Spleen (tissue), 7 donors: ENCODE measurements at regions not wholly inside any gene's neighbourhood (a gene's known extent, or its start where the extent isn't known, plus 50 kb on each side); places are given as distances from the start of the nearest gene placed in this dataset.

ENCODE experiments used
- CTCF ChIP-seq, 11 experiments: fragments of 200-600 bp in 7 of 11; fragments of 450-650 bp in 4 of 11; sonication (generic) in 4 of 11; IDR thresholded peaks in 8 of 11; conservative IDR thresholded peaks in 3 of 11; 1 replicate in 7 of 11; 2 replicates in 4 of 11; pipeline versions ENCODE4 v1.4.0 to v1.8.0; 2016 to 2021; ENCODE audit warnings: antibody characterized with exemption in 11 of 11, inconsistent platforms in 4 of 11, mild to moderate bottlenecking in 1 of 11
- POLR2A ChIP-seq, 3 donors: fragments of 450-650 bp; IDR thresholded peaks; one replicate each; pipeline ENCODE4 v1.5.1; 2017; ENCODE audit warnings: antibody characterized with exemption in 3 of 3, mild to moderate bottlenecking in 1 of 3
- POLR2AphosphoS5 ChIP-seq, 3 donors: sonication (generic); formaldehyde crosslinking; IDR thresholded peaks; one replicate each; pipeline ENCODE4 v1.5.1; 2017; ENCODE audit warnings: antibody characterized with exemption in 3 of 3
- donor health status: DM: no; HTN: no; CAD: no; lungs with moderate emphysema.
- donor health status: DM: no; HTN: no; CAD: no.
- donor health status: DM: no; HTN: no; CAD: no.

GRCh38 chr9:26710008-26710407 lies 182.6 kb downstream of the CAAP1 start:
- TF ChIP-seq CTCF (IDR thresholded peaks at IDR 0.05 in 8 of 11, conservative IDR thresholded peaks at IDR 0.05 in 3 of 11) (no peak), POLR2AphosphoS5 (IDR thresholded peaks at IDR 0.05) (no peak), POLR2A (IDR thresholded peaks at IDR 0.05) (no peak)
